ENCODE measurements at regions not wholly inside any gene's neighbourhood (a gene's known extent, or its start where the extent isn't known, plus 50 kb on each side); places are given as distances from the start of the nearest gene placed in this dataset.

DNA sequence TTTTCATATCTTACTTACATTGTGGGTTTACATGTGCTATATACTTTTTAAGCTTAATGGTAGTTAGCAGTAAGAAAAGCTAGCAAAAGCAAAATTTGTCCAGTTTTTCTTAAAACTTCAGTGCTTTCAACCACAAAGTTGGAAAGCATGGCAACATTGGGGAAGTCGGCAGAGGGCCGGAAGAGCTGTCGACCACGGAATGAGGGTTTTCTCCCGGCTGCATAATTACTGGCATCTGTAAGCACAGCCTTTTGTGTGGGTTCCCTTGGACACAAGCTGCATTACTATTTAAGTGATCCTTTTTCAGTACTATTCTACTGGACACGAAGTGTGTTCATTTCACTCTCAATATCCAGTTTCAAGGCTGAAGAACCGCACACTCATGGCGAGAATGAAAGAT, 560.4 kb downstream of the ANKRD50 start:
- TF ChIP-seq, protein P1, sequence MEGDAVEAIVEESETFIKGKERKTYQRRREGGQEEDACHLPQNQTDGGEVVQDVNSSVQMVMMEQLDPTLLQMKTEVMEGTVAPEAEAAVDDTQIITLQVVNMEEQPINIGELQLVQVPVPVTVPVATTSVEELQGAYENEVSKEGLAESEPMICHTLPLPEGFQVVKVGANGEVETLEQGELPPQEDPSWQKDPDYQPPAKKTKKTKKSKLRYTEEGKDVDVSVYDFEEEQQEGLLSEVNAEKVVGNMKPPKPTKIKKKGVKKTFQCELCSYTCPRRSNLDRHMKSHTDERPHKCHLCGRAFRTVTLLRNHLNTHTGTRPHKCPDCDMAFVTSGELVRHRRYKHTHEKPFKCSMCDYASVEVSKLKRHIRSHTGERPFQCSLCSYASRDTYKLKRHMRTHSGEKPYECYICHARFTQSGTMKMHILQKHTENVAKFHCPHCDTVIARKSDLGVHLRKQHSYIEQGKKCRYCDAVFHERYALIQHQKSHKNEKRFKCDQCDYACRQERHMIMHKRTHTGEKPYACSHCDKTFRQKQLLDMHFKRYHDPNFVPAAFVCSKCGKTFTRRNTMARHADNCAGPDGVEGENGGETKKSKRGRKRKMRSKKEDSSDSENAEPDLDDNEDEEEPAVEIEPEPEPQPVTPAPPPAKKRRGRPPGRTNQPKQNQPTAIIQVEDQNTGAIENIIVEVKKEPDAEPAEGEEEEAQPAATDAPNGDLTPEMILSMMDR (conservative IDR thresholded peaks at IDR 0.05; ENCODE audit: low read depth, low read length), result no peak
- Histone ChIP-seq H4K20me1 (ENCODE audit: insufficient read depth) (no peaks in the 10 kb centered on the region), H3K9ac (no peak overlapping the region), H3K27me3 (ENCODE audit: insufficient read depth, low read depth) (no peaks in the 10 kb centered on the region), H3K27ac (no peak overlapping the region), H3K4me2 (no peak overlapping the region), H3K4me3 (IDR thresholded peaks at IDR 0.05; ENCODE audit: insufficient read depth, low read depth, low read length) (no peak overlapping the region), H3K79me2 (ENCODE audit: insufficient read depth, low read depth) (no peaks in the 10 kb centered on the region), H2AFZ (ENCODE audit: low read depth) (no peak overlapping the region), H3K36me3 (ENCODE audit: insufficient read depth) (no peaks in the 10 kb centered on the region), H3K4me1 (ENCODE audit: low read depth, poor library complexity, severe bottlenecking) (no peaks in the 10 kb centered on the region)

DNA sequence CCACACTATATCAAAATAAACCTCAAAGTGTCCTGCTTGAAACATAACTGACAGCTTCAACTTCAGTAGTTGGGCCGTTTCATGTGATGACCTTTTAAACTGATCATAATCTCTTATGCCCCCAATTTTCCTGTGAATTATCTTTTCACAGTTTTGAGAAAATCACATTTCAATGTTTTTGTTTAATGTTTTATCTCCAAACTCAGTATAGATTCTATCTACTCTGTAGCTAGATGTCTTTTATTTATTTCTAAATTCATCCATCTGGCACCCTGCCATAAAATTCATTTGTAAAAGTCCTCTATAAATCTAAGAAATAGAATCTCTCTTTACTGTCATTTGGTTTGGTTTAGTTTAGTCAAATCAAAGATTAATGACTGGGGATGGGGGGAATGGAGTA, 557.3 kb downstream of the ANKRD50 start:
- H3K79me2 ChIP-seq (ENCODE audit: insufficient read depth, low read depth), result no peaks in the 10 kb centered on the region
- no peaks in the 10 kb centered on the region for H3K36me3 ChIP-seq (ENCODE audit: insufficient read depth)
- no peaks in the 10 kb centered on the region for H4K20me1 ChIP-seq (ENCODE audit: insufficient read depth)

DNA sequence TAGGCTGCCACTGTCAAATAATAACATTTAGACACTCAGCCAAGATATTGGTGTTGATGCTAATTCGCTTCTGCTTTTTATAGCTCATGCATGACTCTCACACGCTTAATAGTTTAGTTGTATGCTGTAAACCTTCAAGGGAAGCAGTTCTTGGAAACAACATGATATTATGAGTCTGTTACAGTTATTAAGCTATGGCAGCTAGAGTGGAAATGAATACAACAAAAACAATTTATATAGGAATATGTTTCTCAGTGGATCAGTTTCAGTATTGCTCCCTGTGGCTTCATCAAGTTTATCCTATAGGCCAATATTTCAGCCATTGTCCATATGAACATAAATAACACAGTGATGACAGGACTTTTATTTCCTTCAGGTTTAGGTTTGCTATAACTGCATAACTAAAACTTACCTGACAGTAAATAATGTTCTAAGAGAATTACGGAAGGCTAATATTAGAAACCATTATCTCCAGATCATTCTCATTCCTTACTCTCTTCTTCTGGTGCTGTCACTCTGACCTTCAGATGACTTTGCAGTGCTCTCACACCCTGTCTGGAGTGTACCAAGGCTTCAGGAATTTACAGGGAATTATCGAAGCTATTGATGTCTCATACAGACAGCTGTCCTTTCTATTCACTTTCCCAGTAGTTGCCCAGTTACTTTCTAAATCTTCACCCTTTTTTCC, 555.0 kb downstream of the ANKRD50 start:
- H3K36me3 ChIP-seq (ENCODE audit: insufficient read depth), result no peaks in the 10 kb centered on the region
- H3K4me3 ChIP-seq (IDR thresholded peaks at IDR 0.05; ENCODE audit: insufficient read depth, low read depth, low read length), result no peak overlapping the region
- H3K27ac ChIP-seq, result no peak overlapping the region
- TF ChIP-seq, protein P1 (conservative IDR thresholded peaks at IDR 0.05; ENCODE audit: low read depth, low read length), result no peak
- H2AFZ ChIP-seq (ENCODE audit: low read depth), result no peak overlapping the region
- no peak overlapping the region for H3K4me2 ChIP-seq
- H3K79me2 ChIP-seq (ENCODE audit: insufficient read depth, low read depth), result no peaks in the 10 kb centered on the region
- no peaks in the 10 kb centered on the region for H3K4me1 ChIP-seq (ENCODE audit: low read depth, poor library complexity, severe bottlenecking)
- H4K20me1 ChIP-seq (ENCODE audit: insufficient read depth), result no peaks in the 10 kb centered on the region
- no peak overlapping the region for H3K9ac ChIP-seq
- no peaks in the 10 kb centered on the region for H3K27me3 ChIP-seq (ENCODE audit: insufficient read depth, low read depth)

More for the DNA sequence above, 557.3 kb downstream of the ANKRD50 start:
- Histone ChIP-seq H3K27me3 (ENCODE audit: insufficient read depth, low read depth) (no peaks in the 10 kb centered on the region), H3K27ac (no peak overlapping the region), H3K4me1 (ENCODE audit: low read depth, poor library complexity, severe bottlenecking) (no peaks in the 10 kb centered on the region), H2AFZ (ENCODE audit: low read depth) (no peak overlapping the region), H3K9ac (no peak overlapping the region), H3K4me3 (IDR thresholded peaks at IDR 0.05; ENCODE audit: insufficient read depth, low read depth, low read length) (no peak overlapping the region), H3K4me2 (no peak overlapping the region)
- TF ChIP-seq, protein P1 (conservative IDR thresholded peaks at IDR 0.05; ENCODE audit: low read depth, low read length), result no peak

DNA sequence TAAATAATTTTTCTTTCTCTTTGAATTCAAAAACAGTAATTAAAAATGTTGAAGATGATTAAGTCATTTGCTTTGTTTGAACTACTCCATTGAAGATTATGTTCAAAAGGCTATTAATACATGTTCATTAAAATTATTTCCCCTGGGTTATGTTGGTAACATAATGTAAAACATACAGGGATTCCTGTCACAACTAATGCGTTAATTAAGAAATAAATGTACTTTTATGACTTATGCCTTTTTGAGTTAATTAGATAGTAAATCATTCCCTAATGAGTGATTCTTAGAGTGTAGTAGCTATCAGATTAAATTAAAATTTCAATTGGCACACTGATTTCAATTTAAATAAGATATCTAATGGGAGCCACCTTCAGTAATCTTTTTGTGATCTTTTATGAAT, 549.1 kb downstream of the ANKRD50 start:
- H3K79me2 ChIP-seq (ENCODE audit: insufficient read depth, low read depth), result no peaks in the 10 kb centered on the region

More for the DNA sequence above, 549.1 kb downstream of the ANKRD50 start:
- Histone ChIP-seq H3K27ac (no peak overlapping the region), H3K36me3 (ENCODE audit: insufficient read depth) (no peaks in the 10 kb centered on the region), H2AFZ (ENCODE audit: low read depth) (no peak overlapping the region), H4K20me1 (ENCODE audit: insufficient read depth) (no peaks in the 10 kb centered on the region), H3K4me2 (no peak overlapping the region), H3K4me1 (ENCODE audit: low read depth, poor library complexity, severe bottlenecking) (no peaks in the 10 kb centered on the region), H3K4me3 (IDR thresholded peaks at IDR 0.05; ENCODE audit: insufficient read depth, low read depth, low read length) (no peak overlapping the region), H3K27me3 (ENCODE audit: insufficient read depth, low read depth) (no peaks in the 10 kb centered on the region), H3K9ac (no peak overlapping the region)
- TF ChIP-seq, protein P1 (conservative IDR thresholded peaks at IDR 0.05; ENCODE audit: low read depth, low read length), result no peak

Data from KMS-11 (cell line).